ENCODE measurements at regions not wholly inside any gene's neighbourhood (a gene's known extent, or its start where the extent isn't known, plus 50 kb on each side); places are given as distances from the start of the nearest gene placed in this dataset.

GRCh38 chr20:6999381-6999780 lies 231.9 kb downstream of the BMP2 start:
- 79% methylated on average over 6 of the region's 6 CpGs for WGBS
- no peak for DNase-seq (ENCODE audit: extremely low spot score)
- no peak overlapping the region for H3K4me3 ChIP-seq (ENCODE audit: low read depth, low read length)
- H3K36me3 ChIP-seq (ENCODE audit: insufficient read depth): no peaks in the 10 kb centered on the region
- no peak overlapping the region for H3K27ac ChIP-seq (ENCODE audit: low read depth)
- no peaks in the 10 kb centered on the region for H3K4me1 ChIP-seq (ENCODE audit: insufficient read depth)

- no peak for DNase-seq (ENCODE audit: extremely low spot score)
- no peak overlapping the region for H3K27ac ChIP-seq (ENCODE audit: low read depth)
- H3K4me1 ChIP-seq (ENCODE audit: insufficient read depth): no peaks in the 10 kb centered on the region
- WGBS: 62% methylated on average over 1 of the region's 1 CpG
- no peak overlapping the region for H3K4me3 ChIP-seq (ENCODE audit: low read depth, low read length)
- H3K36me3 ChIP-seq (ENCODE audit: insufficient read depth): no peaks in the 10 kb centered on the region
Observed at GRCh38 chr20:7003598-7003997, 236.1 kb downstream of the BMP2 start.

- Histone ChIP-seq H3K36me3 (ENCODE audit: insufficient read depth) (no peaks in the 10 kb centered on the region), H3K4me1 (ENCODE audit: insufficient read depth) (no peaks in the 10 kb centered on the region), H3K27ac (ENCODE audit: low read depth) (no peak overlapping the region), H3K4me3 (ENCODE audit: low read depth, low read length) (no peak overlapping the region)
- 91% methylated on average over 3 of the region's 3 CpGs for WGBS
- DNase-seq (ENCODE audit: extremely low spot score): no peak
Observed at GRCh38 chr20:7004801-7005200, 237.3 kb downstream of the BMP2 start.

GRCh38 chr20:7010527-7010926 lies 243.0 kb downstream of the BMP2 start:
- Histone ChIP-seq H3K27ac (ENCODE audit: low read depth) (no peak overlapping the region), H3K36me3 (ENCODE audit: insufficient read depth) (peaks cover 1% of the 10 kb centered on the region), H3K4me1 (ENCODE audit: insufficient read depth) (no peaks in the 10 kb centered on the region), H3K4me3 (ENCODE audit: low read depth, low read length) (no peak overlapping the region)
- DNase-seq (ENCODE audit: extremely low spot score): no peak
- WGBS: 63% methylated on average over 5 of the region's 5 CpGs

GRCh38 chr20:7015257-7015656 lies 247.8 kb downstream of the BMP2 start:
- no peak overlapping the region for H3K27ac ChIP-seq (ENCODE audit: low read depth)

GRCh38 chr20:7022597-7022996 lies 255.1 kb downstream of the BMP2 start:
- no peak for DNase-seq (ENCODE audit: extremely low spot score)
- Histone ChIP-seq H3K36me3 (ENCODE audit: insufficient read depth) (peaks cover 2% of the 10 kb centered on the region), H3K4me3 (ENCODE audit: low read depth, low read length) (no peak overlapping the region), H3K4me1 (ENCODE audit: insufficient read depth) (no peaks in the 10 kb centered on the region), H3K27ac (ENCODE audit: low read depth) (no peak overlapping the region)
- WGBS: 60% methylated on average over 1 of the region's 1 CpG

More at GRCh38 chr20:7015257-7015656, 247.8 kb downstream of the BMP2 start:
- Histone ChIP-seq H3K36me3 (ENCODE audit: insufficient read depth) (peaks cover 3% of the 10 kb centered on the region), H3K4me1 (ENCODE audit: insufficient read depth) (no peaks in the 10 kb centered on the region), H3K4me3 (ENCODE audit: low read depth, low read length) (no peak overlapping the region)
- DNase-seq (ENCODE audit: extremely low spot score): no peak
- WGBS: 38% methylated on average over 1 of the region's 1 CpG

GRCh38 chr20:7025635-7026034 lies 258.1 kb downstream of the BMP2 start:
- WGBS: 28% methylated on average over 4 of the region's 4 CpGs
- no peak overlapping the region for H3K27ac ChIP-seq (ENCODE audit: low read depth)
- H3K36me3 ChIP-seq (ENCODE audit: insufficient read depth): no peaks in the 10 kb centered on the region
- no peak overlapping the region for H3K4me3 ChIP-seq (ENCODE audit: low read depth, low read length)
- no peak for DNase-seq (ENCODE audit: extremely low spot score)
- H3K4me1 ChIP-seq (ENCODE audit: insufficient read depth): no peaks in the 10 kb centered on the region

- Histone ChIP-seq H3K4me3 (ENCODE audit: low read depth, low read length) (no peak overlapping the region), H3K36me3 (ENCODE audit: insufficient read depth) (no peaks in the 10 kb centered on the region), H3K27ac (ENCODE audit: low read depth) (no peak overlapping the region), H3K4me1 (ENCODE audit: insufficient read depth) (no peaks in the 10 kb centered on the region)
- WGBS: 69% methylated on average over 4 of the region's 4 CpGs
- DNase-seq (ENCODE audit: extremely low spot score): no peak
Observed at GRCh38 chr20:7029019-7029418, 261.5 kb downstream of the BMP2 start.

- Histone ChIP-seq H3K36me3 (ENCODE audit: insufficient read depth) (no peaks in the 10 kb centered on the region), H3K4me3 (ENCODE audit: low read depth, low read length) (no peak overlapping the region), H3K27ac (ENCODE audit: low read depth) (no peak overlapping the region), H3K4me1 (ENCODE audit: insufficient read depth) (no peaks in the 10 kb centered on the region)
- no peak for DNase-seq (ENCODE audit: extremely low spot score)
- WGBS: 28% methylated on average over 1 of the region's 1 CpG
Observed at GRCh38 chr20:7031222-7031621, 263.7 kb downstream of the BMP2 start.

GRCh38 chr20:7038029-7038428 lies 270.5 kb downstream of the BMP2 start:
- Histone ChIP-seq H3K4me3 (ENCODE audit: low read depth, low read length) (no peak overlapping the region), H3K4me1 (ENCODE audit: insufficient read depth) (no peaks in the 10 kb centered on the region), H3K27ac (ENCODE audit: low read depth) (no peak overlapping the region), H3K36me3 (ENCODE audit: insufficient read depth) (no peaks in the 10 kb centered on the region)
- 73% methylated on average over 2 of the region's 2 CpGs for WGBS
- DNase-seq (ENCODE audit: extremely low spot score): no peak

GRCh38 chr20:7057611-7058010 lies 290.1 kb downstream of the BMP2 start:
- Histone ChIP-seq H3K4me1 (ENCODE audit: insufficient read depth) (no peaks in the 10 kb centered on the region), H3K4me3 (ENCODE audit: low read depth, low read length) (no peak overlapping the region), H3K27ac (ENCODE audit: low read depth) (no peak overlapping the region), H3K36me3 (ENCODE audit: insufficient read depth) (no peaks in the 10 kb centered on the region)
- DNase-seq (ENCODE audit: extremely low spot score): no peak
- 71% methylated on average over 3 of the region's 3 CpGs for WGBS

- whole genome bisulfite sequencing: 81% methylated on average over 5 of the region's 5 CpGs
Observed at GRCh38 chr20:7078804-7079203, 311.3 kb downstream of the BMP2 start.

GRCh38 chr20:7080472-7080871 lies 313.0 kb downstream of the BMP2 start:
- H3K4me3 ChIP-seq (ENCODE audit: low read depth, low read length): no peak overlapping the region
- no peaks in the 10 kb centered on the region for H3K4me1 ChIP-seq (ENCODE audit: insufficient read depth)
- H3K27ac ChIP-seq (ENCODE audit: low read depth): no peak overlapping the region
- H3K36me3 ChIP-seq (ENCODE audit: insufficient read depth): no peaks in the 10 kb centered on the region
- no peak for DNase-seq (ENCODE audit: extremely low spot score)
- 89% methylated on average over 3 of the region's 3 CpGs for WGBS

More at GRCh38 chr20:7078804-7079203, 311.3 kb downstream of the BMP2 start:
- no peaks in the 10 kb centered on the region for H3K4me1 ChIP-seq (ENCODE audit: insufficient read depth)
- no peak overlapping the region for H3K27ac ChIP-seq (ENCODE audit: low read depth)
- DNase-seq (ENCODE audit: extremely low spot score): no peak
- H3K36me3 ChIP-seq (ENCODE audit: insufficient read depth): no peaks in the 10 kb centered on the region
- no peak overlapping the region for H3K4me3 ChIP-seq (ENCODE audit: low read depth, low read length)

GRCh38 chr20:7085467-7085866 lies 318.0 kb downstream of the BMP2 start:
- 13% methylated on average over 1 of the region's 1 CpG for WGBS
- no peaks in the 10 kb centered on the region for H3K36me3 ChIP-seq (ENCODE audit: insufficient read depth)
- no peak overlapping the region for H3K4me3 ChIP-seq (ENCODE audit: low read depth, low read length)
- H3K27ac ChIP-seq (ENCODE audit: low read depth): no peak overlapping the region
- peak; percentile 31 for DNase-seq (ENCODE audit: extremely low spot score)
- H3K4me1 ChIP-seq (ENCODE audit: insufficient read depth): no peaks in the 10 kb centered on the region

- H3K27ac ChIP-seq (ENCODE audit: low read depth): no peak overlapping the region
- 77% methylated on average over 1 of the region's 1 CpG for WGBS
- DNase-seq (ENCODE audit: extremely low spot score): no peak
- no peaks in the 10 kb centered on the region for H3K4me1 ChIP-seq (ENCODE audit: insufficient read depth)
- no peaks in the 10 kb centered on the region for H3K36me3 ChIP-seq (ENCODE audit: insufficient read depth)
- H3K4me3 ChIP-seq (ENCODE audit: low read depth, low read length): no peak overlapping the region
Observed at GRCh38 chr20:7087803-7088202, 320.3 kb downstream of the BMP2 start.

Data from urinary bladder (tissue), 3 donors.